KMS-11 (cell line): ENCODE measurements at regions not wholly inside any gene's neighbourhood (a gene's known extent, or its start where the extent isn't known, plus 50 kb on each side); places are given as distances from the start of the nearest gene placed in this dataset.

Source experiments
- H2AFZ ChIP-seq: fragments of 200-600 bp; sonication (generic); 2 replicates; pipeline ENCODE4 v1.6.1; 2016; ENCODE audit warnings: antibody characterized with exemption, mixed run types, low read depth
- H3K27ac ChIP-seq: fragments of 200-600 bp; sonication (generic); 2 replicates; pipeline ENCODE4 v1.6.1; 2016; ENCODE audit warnings: mild to moderate bottlenecking, mixed run types
- H3K27me3 ChIP-seq: fragments of 200-600 bp; sonication (generic); 2 replicates; pipeline ENCODE4 v1.6.1; 2017; ENCODE audit warnings: mild to moderate bottlenecking, low read depth, mixed run types, moderate library complexity; ENCODE audit not compliant: insufficient read depth
- H3K36me3 ChIP-seq: fragments of 200-600 bp; sonication (generic); 2 replicates; pipeline ENCODE4 v1.6.1; 2017; ENCODE audit warnings: mild to moderate bottlenecking, mixed run types; ENCODE audit not compliant: insufficient read depth
- H3K4me1 ChIP-seq: fragments of 200-600 bp; sonication (generic); 2 replicates; pipeline ENCODE4 v1.6.1; 2016; ENCODE audit warnings: mild to moderate bottlenecking, low read depth, mixed run types; ENCODE audit not compliant: poor library complexity, severe bottlenecking
- H3K4me2 ChIP-seq: fragments of 200-600 bp; sonication (generic); 2 replicates; pipeline ENCODE4 v1.7.0; 2016; ENCODE audit warnings: mild to moderate bottlenecking, mixed run types
- H3K4me3 ChIP-seq: fragments of 200-600 bp; sonication (generic); IDR thresholded peaks from 2 replicates; pipeline ENCODE4 v1.6.1; 2017; ENCODE audit warnings: low read depth, low read length, mixed read lengths; ENCODE audit not compliant: insufficient read depth
- H3K79me2 ChIP-seq: fragments of 200-600 bp; sonication (generic); 2 replicates; pipeline ENCODE4 v1.6.1; 2016; ENCODE audit warnings: low read depth, mixed run types; ENCODE audit not compliant: insufficient read depth
- H3K9ac ChIP-seq: fragments of 200-600 bp; sonication (generic); 2 replicates; pipeline ENCODE4 v1.6.1; 2016; ENCODE audit warnings: mild to moderate bottlenecking, mixed run types
- H4K20me1 ChIP-seq: fragments of 200-600 bp; sonication (generic); 2 replicates; pipeline ENCODE4 v1.6.1; 2016; ENCODE audit warnings: mild to moderate bottlenecking, mixed run types; ENCODE audit not compliant: insufficient read depth
- CTCF ChIP-seq: fragments of 200-600 bp; sonication (generic); conservative IDR thresholded peaks from 2 replicates; pipeline ENCODE4 v1.6.1; 2017; ENCODE audit warnings: low read depth, mild to moderate bottlenecking, antibody characterized with exemption, low read length, moderate library complexity, mixed read lengths

- H3K9ac ChIP-seq: no peak overlapping the region
- no peak overlapping the region for H3K27ac ChIP-seq
- H3K27me3 ChIP-seq: no peaks in the 10 kb centered on the region
- H3K4me2 ChIP-seq: no peak overlapping the region
- no peak overlapping the region for H2AFZ ChIP-seq
- H3K36me3 ChIP-seq: no peaks in the 10 kb centered on the region
- no peaks in the 10 kb centered on the region for H3K79me2 ChIP-seq
- no peak for TF ChIP-seq CTCF
- H3K4me1 ChIP-seq: no peaks in the 10 kb centered on the region
- no peaks in the 10 kb centered on the region for H4K20me1 ChIP-seq
- H3K4me3 ChIP-seq: no peak overlapping the region
Measured at GRCh38 chr20:60294632-60295031, 336.4 kb downstream of the CDH26 start.

GRCh38 chr20:60295214-60295613, 337.0 kb downstream of the CDH26 start:
- no peak overlapping the region for H3K27ac ChIP-seq
- H3K4me2 ChIP-seq: no peak overlapping the region
- no peaks in the 10 kb centered on the region for H4K20me1 ChIP-seq

GRCh38 chr20:60297649-60298048, 339.4 kb downstream of the CDH26 start:
- no peak overlapping the region for H2AFZ ChIP-seq
- H3K36me3 ChIP-seq: no peaks in the 10 kb centered on the region
- no peak overlapping the region for H3K4me3 ChIP-seq
- no peaks in the 10 kb centered on the region for H3K27me3 ChIP-seq
- H3K27ac ChIP-seq: no peak overlapping the region
- no peaks in the 10 kb centered on the region for H4K20me1 ChIP-seq
- H3K79me2 ChIP-seq: no peaks in the 10 kb centered on the region
- H3K9ac ChIP-seq: no peak overlapping the region
- H3K4me1 ChIP-seq: no peaks in the 10 kb centered on the region
- no peak overlapping the region for H3K4me2 ChIP-seq
- TF ChIP-seq CTCF: no peak

More at GRCh38 chr20:60295214-60295613, 337.0 kb downstream of the CDH26 start:
- Histone ChIP-seq H3K4me3 (no peak overlapping the region), H3K27me3 (no peaks in the 10 kb centered on the region), H3K9ac (no peak overlapping the region), H3K36me3 (no peaks in the 10 kb centered on the region), H2AFZ (no peak overlapping the region), H3K4me1 (no peaks in the 10 kb centered on the region), H3K79me2 (no peaks in the 10 kb centered on the region)
- TF ChIP-seq CTCF: no peak

GRCh38 chr20:60298647-60299046, 340.4 kb downstream of the CDH26 start:
- H2AFZ ChIP-seq: no peak overlapping the region
- no peaks in the 10 kb centered on the region for H3K79me2 ChIP-seq
- no peak for TF ChIP-seq CTCF
- H3K4me2 ChIP-seq: no peak overlapping the region
- no peaks in the 10 kb centered on the region for H4K20me1 ChIP-seq
- no peaks in the 10 kb centered on the region for H3K27me3 ChIP-seq
- H3K27ac ChIP-seq: no peak overlapping the region
- H3K9ac ChIP-seq: no peak overlapping the region
- H3K4me3 ChIP-seq: no peak overlapping the region
- no peaks in the 10 kb centered on the region for H3K4me1 ChIP-seq
- no peaks in the 10 kb centered on the region for H3K36me3 ChIP-seq
